ENCODE measurements at regions not wholly inside any gene's neighbourhood (a gene's known extent, or its start where the extent isn't known, plus 50 kb on each side); places are given as distances from the start of the nearest gene placed in this dataset.

- H3K9me3 ChIP-seq (ENCODE audit: control insufficient read depth in 2 of 2, insufficient read depth in 1 of 2, low read length in 1 of 2): no peaks in the 10 kb centered on the region
- WGBS: 94% methylated on average over 6 of the region's 6 CpGs
- no peak for DNase-seq (ENCODE audit: low read depth in 6 of 9, low spot score in 9 of 9)
- H3K27me3 ChIP-seq (ENCODE audit: control insufficient read depth in 2 of 2, insufficient read depth in 1 of 2, low read length in 1 of 2): no peaks in the 10 kb centered on the region
- H3K4me1 ChIP-seq (ENCODE audit: control insufficient read depth in 2 of 2, insufficient read depth in 2 of 2, low read length in 2 of 2): no peaks in the 10 kb centered on the region
- H3K36me3 ChIP-seq (ENCODE audit: control insufficient read depth in 2 of 2, insufficient read depth in 2 of 2, low read length in 1 of 2): no peaks in the 10 kb centered on the region
- no peak overlapping the region for H3K4me3 ChIP-seq (ENCODE audit: low read length in 2 of 2)
- H3K27ac ChIP-seq (ENCODE audit: low read depth in 1 of 2, low read length in 1 of 2): no peak overlapping the region
Observed at GRCh38 chr18:7317804-7318231, 86.9 kb downstream of the LRRC30 start.

- no peak for DNase-seq (ENCODE audit: low read depth in 6 of 9, low spot score in 9 of 9)
- Histone ChIP-seq H3K27ac (ENCODE audit: low read depth in 1 of 2, low read length in 1 of 2) (no peak overlapping the region), H3K4me1 (ENCODE audit: control insufficient read depth in 2 of 2, insufficient read depth in 2 of 2, low read length in 2 of 2) (no peaks in the 10 kb centered on the region), H3K27me3 (ENCODE audit: control insufficient read depth in 2 of 2, insufficient read depth in 1 of 2, low read length in 1 of 2) (no peaks in the 10 kb centered on the region), H3K36me3 (ENCODE audit: control insufficient read depth in 2 of 2, insufficient read depth in 2 of 2, low read length in 1 of 2) (no peaks in the 10 kb centered on the region), H3K4me3 (ENCODE audit: low read length in 2 of 2) (no peak overlapping the region), H3K9me3 (ENCODE audit: control insufficient read depth in 2 of 2, insufficient read depth in 1 of 2, low read length in 1 of 2) (no peaks in the 10 kb centered on the region)
- WGBS: 97% methylated on average over 10 of the region's 10 CpGs
Observed at GRCh38 chr18:7319161-7319560, 88.3 kb downstream of the LRRC30 start.

- H3K27ac ChIP-seq (ENCODE audit: low read depth in 1 of 2, low read length in 1 of 2): no peak overlapping the region
- H3K27me3 ChIP-seq (ENCODE audit: control insufficient read depth in 2 of 2, insufficient read depth in 1 of 2, low read length in 1 of 2): no peaks in the 10 kb centered on the region
- H3K4me1 ChIP-seq (ENCODE audit: control insufficient read depth in 2 of 2, insufficient read depth in 2 of 2, low read length in 2 of 2): no peaks in the 10 kb centered on the region
- no peaks in the 10 kb centered on the region for H3K9me3 ChIP-seq (ENCODE audit: control insufficient read depth in 2 of 2, insufficient read depth in 1 of 2, low read length in 1 of 2)
- H3K4me3 ChIP-seq (ENCODE audit: low read length in 2 of 2): no peak overlapping the region
- H3K36me3 ChIP-seq (ENCODE audit: control insufficient read depth in 2 of 2, insufficient read depth in 2 of 2, low read length in 1 of 2): no peaks in the 10 kb centered on the region
- no peak for DNase-seq (ENCODE audit: low read depth in 6 of 9, low spot score in 9 of 9)
Observed at GRCh38 chr18:7321831-7322230, 90.9 kb downstream of the LRRC30 start.

DNA sequence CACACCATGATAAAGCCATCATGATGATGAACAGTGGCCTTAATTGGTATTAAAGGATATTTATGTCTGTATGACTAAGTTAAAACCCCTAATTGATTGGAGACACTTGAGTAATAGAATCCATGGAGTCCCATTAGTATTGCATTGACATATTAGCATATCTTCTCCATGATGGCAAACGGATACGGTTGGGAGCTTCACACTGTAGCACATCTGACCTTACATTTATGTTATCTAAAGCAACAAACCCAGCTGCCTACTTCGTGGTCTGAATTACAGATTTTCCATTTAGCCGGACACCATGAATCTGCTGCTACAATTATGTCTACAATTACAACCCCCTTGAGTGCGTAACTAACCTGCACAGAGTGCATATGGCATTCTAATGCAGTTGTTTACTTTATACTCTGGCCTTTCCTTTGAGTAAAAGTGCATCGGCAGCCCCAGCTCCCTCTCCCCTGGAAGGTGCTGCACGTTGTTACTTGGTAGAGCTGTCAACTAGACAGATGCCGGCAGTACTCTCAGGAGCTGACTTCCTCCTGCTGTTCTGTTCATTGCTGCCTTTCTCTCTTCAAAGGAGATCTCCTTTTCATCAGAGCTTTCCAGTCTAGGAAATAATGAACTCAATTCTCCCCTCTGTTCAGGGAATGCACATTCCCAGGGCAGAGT lies 92.1 kb downstream of the LRRC30 start:
- H3K27ac ChIP-seq (ENCODE audit: low read depth in 1 of 2, low read length in 1 of 2): no peak overlapping the region
- no peak overlapping the region for H3K4me3 ChIP-seq (ENCODE audit: low read length in 2 of 2)
- no peaks in the 10 kb centered on the region for H3K27me3 ChIP-seq (ENCODE audit: control insufficient read depth in 2 of 2, insufficient read depth in 1 of 2, low read length in 1 of 2)
- H3K36me3 ChIP-seq (ENCODE audit: control insufficient read depth in 2 of 2, insufficient read depth in 2 of 2, low read length in 1 of 2): no peaks in the 10 kb centered on the region
- WGBS: 56% methylated on average over 8 of the region's 8 CpGs
- DNase-seq (ENCODE audit: low read depth in 6 of 9, low spot score in 9 of 9): no peak
- no peaks in the 10 kb centered on the region for H3K4me1 ChIP-seq (ENCODE audit: control insufficient read depth in 2 of 2, insufficient read depth in 2 of 2, low read length in 2 of 2)
- H3K9me3 ChIP-seq (ENCODE audit: control insufficient read depth in 2 of 2, insufficient read depth in 1 of 2, low read length in 1 of 2): no peaks in the 10 kb centered on the region

DNA sequence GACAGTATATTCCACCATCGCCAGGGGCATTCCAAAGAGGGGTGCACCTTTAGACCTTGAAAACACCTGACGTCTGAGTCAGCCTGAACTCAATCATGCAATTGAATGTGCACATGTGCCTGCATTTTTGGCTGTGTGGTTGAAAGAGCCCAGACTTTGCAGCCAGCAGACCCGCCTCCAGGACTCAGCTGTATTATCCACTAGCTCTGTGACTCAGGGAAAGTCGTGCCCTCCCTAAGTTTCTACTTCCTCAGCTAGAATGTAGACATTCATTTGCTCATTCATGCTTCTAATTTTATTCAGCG lies 94.2 kb downstream of the LRRC30 start:
- no peak overlapping the region for H3K4me3 ChIP-seq (ENCODE audit: low read length in 2 of 2)
- no peaks in the 10 kb centered on the region for H3K9me3 ChIP-seq (ENCODE audit: control insufficient read depth in 2 of 2, insufficient read depth in 1 of 2, low read length in 1 of 2)
- WGBS: 80% methylated on average over 5 of the region's 5 CpGs
- no peak overlapping the region for H3K27ac ChIP-seq (ENCODE audit: low read depth in 1 of 2, low read length in 1 of 2)
- no peaks in the 10 kb centered on the region for H3K27me3 ChIP-seq (ENCODE audit: control insufficient read depth in 2 of 2, insufficient read depth in 1 of 2, low read length in 1 of 2)
- no peak for DNase-seq (ENCODE audit: low read depth in 6 of 9, low spot score in 9 of 9)
- H3K4me1 ChIP-seq (ENCODE audit: control insufficient read depth in 2 of 2, insufficient read depth in 2 of 2, low read length in 2 of 2): no peaks in the 10 kb centered on the region
- no peaks in the 10 kb centered on the region for H3K36me3 ChIP-seq (ENCODE audit: control insufficient read depth in 2 of 2, insufficient read depth in 2 of 2, low read length in 1 of 2)

- WGBS: 55% methylated on average over 3 of the region's 3 CpGs
- no peaks in the 10 kb centered on the region for H3K4me1 ChIP-seq (ENCODE audit: control insufficient read depth in 2 of 2, insufficient read depth in 2 of 2, low read length in 2 of 2)
- no peak for DNase-seq (ENCODE audit: low read depth in 6 of 9, low spot score in 9 of 9)
Observed at GRCh38 chr18:7329016-7329415, 98.1 kb downstream of the LRRC30 start.

GRCh38 chr18:7332452-7332851 lies 101.6 kb downstream of the LRRC30 start:
- DNase-seq (ENCODE audit: low read depth in 6 of 9, low spot score in 9 of 9): no peak
- Histone ChIP-seq H3K27ac (ENCODE audit: low read depth in 1 of 2, low read length in 1 of 2) (no peak overlapping the region), H3K9me3 (ENCODE audit: control insufficient read depth in 2 of 2, insufficient read depth in 1 of 2, low read length in 1 of 2) (no peaks in the 10 kb centered on the region), H3K36me3 (ENCODE audit: control insufficient read depth in 2 of 2, insufficient read depth in 2 of 2, low read length in 1 of 2) (no peaks in the 10 kb centered on the region), H3K27me3 (ENCODE audit: control insufficient read depth in 2 of 2, insufficient read depth in 1 of 2, low read length in 1 of 2) (no peaks in the 10 kb centered on the region), H3K4me1 (ENCODE audit: control insufficient read depth in 2 of 2, insufficient read depth in 2 of 2, low read length in 2 of 2) (no peaks in the 10 kb centered on the region), H3K4me3 (ENCODE audit: low read length in 2 of 2) (no peak overlapping the region)
- WGBS: 100% methylated on average over 1 of the region's 1 CpG

More at GRCh38 chr18:7329016-7329415, 98.1 kb downstream of the LRRC30 start:
- H3K36me3 ChIP-seq (ENCODE audit: control insufficient read depth in 2 of 2, insufficient read depth in 2 of 2, low read length in 1 of 2): no peaks in the 10 kb centered on the region
- H3K4me3 ChIP-seq (ENCODE audit: low read length in 2 of 2): no peak overlapping the region
- H3K9me3 ChIP-seq (ENCODE audit: control insufficient read depth in 2 of 2, insufficient read depth in 1 of 2, low read length in 1 of 2): no peaks in the 10 kb centered on the region
- no peak overlapping the region for H3K27ac ChIP-seq (ENCODE audit: low read depth in 1 of 2, low read length in 1 of 2)
- no peaks in the 10 kb centered on the region for H3K27me3 ChIP-seq (ENCODE audit: control insufficient read depth in 2 of 2, insufficient read depth in 1 of 2, low read length in 1 of 2)

DNA sequence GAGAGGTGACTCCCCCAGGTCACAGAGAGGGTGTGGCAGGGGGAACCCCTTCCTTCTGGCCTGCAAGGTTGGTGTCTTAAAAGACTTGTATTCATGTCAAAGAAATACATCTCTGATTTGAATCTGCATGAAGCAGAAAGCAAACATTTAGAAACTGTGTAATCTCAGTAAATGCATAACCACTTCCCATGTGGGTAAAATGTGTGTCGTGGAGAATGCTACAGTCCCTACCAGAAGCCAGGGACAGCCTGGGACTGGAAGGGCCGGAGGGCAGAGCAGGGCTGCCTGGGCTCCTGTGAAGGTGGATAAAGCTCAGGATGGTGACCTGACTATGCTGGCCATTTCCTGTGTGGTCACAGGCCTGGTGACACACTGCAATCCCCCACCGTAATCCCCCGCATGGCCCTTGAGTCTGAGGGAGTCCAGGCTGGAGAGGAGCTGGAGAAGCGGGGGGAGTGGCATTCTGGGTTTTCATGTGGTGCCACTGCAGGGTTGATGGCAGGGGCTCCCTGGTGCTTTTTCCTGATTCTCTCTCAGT lies 102.2 kb downstream of the LRRC30 start:
- H3K4me1 ChIP-seq (ENCODE audit: control insufficient read depth in 2 of 2, insufficient read depth in 2 of 2, low read length in 2 of 2): no peaks in the 10 kb centered on the region
- H3K36me3 ChIP-seq (ENCODE audit: control insufficient read depth in 2 of 2, insufficient read depth in 2 of 2, low read length in 1 of 2): no peaks in the 10 kb centered on the region
- no peaks in the 10 kb centered on the region for H3K27me3 ChIP-seq (ENCODE audit: control insufficient read depth in 2 of 2, insufficient read depth in 1 of 2, low read length in 1 of 2)
- no peak overlapping the region for H3K4me3 ChIP-seq (ENCODE audit: low read length in 2 of 2)
- no peak overlapping the region for H3K27ac ChIP-seq (ENCODE audit: low read depth in 1 of 2, low read length in 1 of 2)
- WGBS: 95% methylated on average over 5 of the region's 5 CpGs
- H3K9me3 ChIP-seq (ENCODE audit: control insufficient read depth in 2 of 2, insufficient read depth in 1 of 2, low read length in 1 of 2): no peaks in the 10 kb centered on the region
- DNase-seq (ENCODE audit: low read depth in 6 of 9, low spot score in 9 of 9): no peak

GRCh38 chr18:7334973-7335568 lies 104.2 kb downstream of the LRRC30 start:
- no peaks in the 10 kb centered on the region for H3K9me3 ChIP-seq (ENCODE audit: control insufficient read depth in 2 of 2, insufficient read depth in 1 of 2, low read length in 1 of 2)
- H3K4me1 ChIP-seq (ENCODE audit: control insufficient read depth in 2 of 2, insufficient read depth in 2 of 2, low read length in 2 of 2): no peaks in the 10 kb centered on the region
- DNase-seq (ENCODE audit: low read depth in 6 of 9, low spot score in 9 of 9): no peak
- no peaks in the 10 kb centered on the region for H3K36me3 ChIP-seq (ENCODE audit: control insufficient read depth in 2 of 2, insufficient read depth in 2 of 2, low read length in 1 of 2)
- no peak overlapping the region for H3K4me3 ChIP-seq (ENCODE audit: low read length in 2 of 2)
- no peaks in the 10 kb centered on the region for H3K27me3 ChIP-seq (ENCODE audit: control insufficient read depth in 2 of 2, insufficient read depth in 1 of 2, low read length in 1 of 2)
- no peak overlapping the region for H3K27ac ChIP-seq (ENCODE audit: low read depth in 1 of 2, low read length in 1 of 2)
- 95% methylated on average over 3 of the region's 3 CpGs for WGBS

All from thymus (tissue), 11 donors.